CD14-positive monocyte (primary cell): ENCODE measurements at regions not wholly inside any gene's neighbourhood (a gene's known extent, or its start where the extent isn't known, plus 50 kb on each side); places are given as distances from the start of the nearest gene placed in this dataset.

Experiments
- DNase-seq, 3 donors: peaks; one replicate each; pipeline ENCODE4 v3.0.0-alpha.2; 2011 to 2022
- H2AFZ ChIP-seq: 2 replicates; pipeline ENCODE4 v1.6.0; 2012; ENCODE audit warnings: mild to moderate bottlenecking, low read depth, low read length, inconsistent platforms; ENCODE audit not compliant: insufficient read depth, poor library complexity, severe bottlenecking
- H3K27ac ChIP-seq, 2 donors: 1 replicate in 1 of 2; 2 replicates in 1 of 2; pipeline ENCODE4 v1.5.1; 2012 to 2013; ENCODE audit warnings: low read length in 2 of 2, control low read depth in 1 of 2, inconsistent platforms in 1 of 2, low read depth in 1 of 2, mild to moderate bottlenecking in 1 of 2
- H3K27me3 ChIP-seq, 2 donors: one replicate each; pipeline versions ENCODE4 v1.6.0 to v1.6.1; 2011 to 2013; ENCODE audit warnings: low read length in 2 of 2; ENCODE audit not compliant: control insufficient read depth in 2 of 2, insufficient read depth in 2 of 2
- H3K36me3 ChIP-seq, 2 donors: replicated peaks in 1 of 2; 1 replicate in 1 of 2; 2 replicates in 1 of 2; pipeline versions ENCODE4 v1.5.1 to v1.6.1; 2012 to 2013; ENCODE audit warnings: low read length in 2 of 2, control low read depth in 1 of 2, inconsistent platforms in 1 of 2, mild to moderate bottlenecking in 1 of 2; ENCODE audit not compliant: insufficient read depth in 2 of 2, control insufficient read depth in 1 of 2
- H3K4me1 ChIP-seq, 2 donors: 1 replicate in 1 of 2; 2 replicates in 1 of 2; pipeline versions ENCODE4 v1.5.1 to v1.6.1; 2012 to 2013; ENCODE audit warnings: low read length in 2 of 2, control low read depth in 1 of 2, inconsistent platforms in 1 of 2, mild to moderate bottlenecking in 1 of 2, moderate library complexity in 1 of 2; ENCODE audit not compliant: insufficient read depth in 2 of 2, control insufficient read depth in 1 of 2
- H3K4me2 ChIP-seq: replicated peaks from 2 replicates; pipeline ENCODE3; 2012; ENCODE audit warnings: low read length, moderate library complexity, mild to moderate bottlenecking; ENCODE audit not compliant: poor library complexity, severe bottlenecking; ENCODE audit errors: extremely low read depth
- H3K4me3 ChIP-seq, 3 experiments: fragments of 200-600 bp in 1 of 3; sonication (generic) in 1 of 3; replicated peaks in 1 of 3; 1 replicate in 2 of 3; 2 replicates in 1 of 3; pipeline ENCODE4 v1.5.1; 2011 to 2013; ENCODE audit warnings: low read length in 3 of 3, mild to moderate bottlenecking in 3 of 3, control low read depth in 2 of 3, low read depth in 2 of 3, inconsistent platforms in 1 of 3, moderate library complexity in 1 of 3
- H3K79me2 ChIP-seq: 2 replicates; pipeline ENCODE4 v1.6.0; 2012; ENCODE audit warnings: mild to moderate bottlenecking, control low read depth, inconsistent platforms, low read length, moderate library complexity; ENCODE audit not compliant: insufficient read depth
- H3K9ac ChIP-seq: 2 replicates; pipeline ENCODE4 v1.6.0; 2017; ENCODE audit warnings: low read length, mild to moderate bottlenecking; ENCODE audit not compliant: insufficient read depth, poor library complexity, severe bottlenecking
- H3K9me3 ChIP-seq, 2 donors: replicated peaks in 1 of 2; 1 replicate in 1 of 2; 2 replicates in 1 of 2; pipeline versions ENCODE4 v1.5.1 to v1.6.1; 2012 to 2013; ENCODE audit warnings: low read length in 2 of 2, control low read depth in 1 of 2; ENCODE audit not compliant: control insufficient read depth in 1 of 2, insufficient read depth in 1 of 2
- H4K20me1 ChIP-seq: 2 replicates; pipeline ENCODE4 v1.6.0; 2012; ENCODE audit warnings: mild to moderate bottlenecking, low read length, control low read depth, moderate library complexity; ENCODE audit not compliant: insufficient read depth
- H3K27ac Mint-ChIP-seq, 7 donors: one replicate each; pipeline ENCODE4 v1.8.0; 2020; ENCODE audit warnings: mild to moderate bottlenecking in 7 of 7, mixed read lengths in 7 of 7, moderate library complexity in 6 of 7, inconsistent platforms in 2 of 7
- H3K27me3 Mint-ChIP-seq, 3 donors: one replicate each; pipeline ENCODE4 v1.8.0; 2021 to 2022; ENCODE audit warnings: low read depth in 3 of 3, mild to moderate bottlenecking in 3 of 3, mixed read lengths in 3 of 3, moderate library complexity in 3 of 3, inconsistent platforms in 1 of 3
- H3K36me3 Mint-ChIP-seq, 2 donors: one replicate each; pipeline ENCODE4 v1.8.0; 2020; ENCODE audit warnings: mixed read lengths in 2 of 2, inconsistent platforms in 1 of 2, mild to moderate bottlenecking in 1 of 2
- H3K4me1 Mint-ChIP-seq: one replicate; pipeline ENCODE4 v1.8.0; 2020; ENCODE audit warnings: mild to moderate bottlenecking, mixed read lengths
- H3K4me3 Mint-ChIP-seq, 2 donors: one replicate each; pipeline ENCODE4 v1.8.0; 2020; ENCODE audit warnings: mild to moderate bottlenecking in 2 of 2, mixed read lengths in 2 of 2, moderate library complexity in 1 of 2
- H3K9me3 Mint-ChIP-seq, 7 donors: one replicate each; pipeline ENCODE4 v1.8.0; 2020 to 2022; ENCODE audit warnings: mixed read lengths in 7 of 7, mild to moderate bottlenecking in 6 of 7, moderate library complexity in 6 of 7, inconsistent platforms in 2 of 7
- CTCF ChIP-seq: fragments of 200-600 bp; IDR thresholded peaks from one replicate; pipeline ENCODE4 v1.8.0; 2022; ENCODE audit warnings: antibody characterized with exemption, mild to moderate bottlenecking
- intact Hi-C, 2 donors: fragments of 100-400 bp; cut with micrococcal nuclease; formaldehyde crosslinking; loops; one replicate each; pipeline versions ENCODE4 v1.15.0 to v1.15.1; 2023

GRCh38 chr5:58335518-58335917, 124.4 kb downstream of the PLK2 start:
- H2AFZ ChIP-seq = no peak overlapping the region
- no peaks in the 10 kb centered on the region for H4K20me1 ChIP-seq
- Mint-ChIP-seq H3K36me3 (no peaks in the 10 kb centered on the region), H3K27me3 (peaks cover 0 to 2% (median 0%) of the 10 kb centered on the region in 3 donors), H3K27ac (peak overlapping the region in 1 of 7 donors; percentile 12), H3K4me3 (no peak overlapping the region), H3K4me1 (no peaks in the 10 kb centered on the region), H3K9me3 (peaks cover 0 to 5% (median 3%) of the 10 kb centered on the region in 7 donors)
- no peaks in the 10 kb centered on the region for H3K27me3 ChIP-seq
- H3K27ac ChIP-seq = no peak overlapping the region
- peaks cover 0 to 6% of the 10 kb centered on the region in 2 donors for H3K9me3 ChIP-seq
- no peaks in the 10 kb centered on the region for H3K79me2 ChIP-seq
- TF ChIP-seq CTCF = no peak
- H3K4me2 ChIP-seq = no peak overlapping the region
- intact Hi-C loops = no loop called here
- H3K4me3 ChIP-seq = no peak overlapping the region
- no peak overlapping the region for H3K9ac ChIP-seq
- no peak for DNase-seq
- no peaks in the 10 kb centered on the region for H3K4me1 ChIP-seq
- no peaks in the 10 kb centered on the region for H3K36me3 ChIP-seq

GRCh38 chr5:58334035-58334434, 125.9 kb downstream of the PLK2 start:
- no peaks in the 10 kb centered on the region for H3K27me3 ChIP-seq
- no peak for DNase-seq
- intact Hi-C loops = no loop called here

More at GRCh38 chr5:58334035-58334434, 125.9 kb downstream of the PLK2 start:
- H3K4me3 Mint-ChIP-seq = no peak overlapping the region
- H3K4me1 ChIP-seq = no peaks in the 10 kb centered on the region
- no peaks in the 10 kb centered on the region for H3K36me3 Mint-ChIP-seq
- no peak overlapping the region for H3K27ac ChIP-seq
- no peaks in the 10 kb centered on the region for H3K79me2 ChIP-seq
- no peak overlapping the region for H3K4me3 ChIP-seq
- no peak overlapping the region for H3K9ac ChIP-seq
- H3K27me3 Mint-ChIP-seq = no peaks in the 10 kb centered on the region
- peaks cover 0 to 5% (median 3%) of the 10 kb centered on the region in 7 donors for H3K9me3 Mint-ChIP-seq
- H3K4me2 ChIP-seq = no peak overlapping the region
- H3K4me1 Mint-ChIP-seq = no peaks in the 10 kb centered on the region
- no peaks in the 10 kb centered on the region for H3K36me3 ChIP-seq
- H4K20me1 ChIP-seq = no peaks in the 10 kb centered on the region
- no peak overlapping the region for H3K27ac Mint-ChIP-seq
- no peak overlapping the region for H2AFZ ChIP-seq
- no peak for TF ChIP-seq CTCF
- H3K9me3 ChIP-seq = peaks cover 0 to 6% of the 10 kb centered on the region in 2 donors
